Peyer's patch (tissue), 4 donors: ENCODE measurements at regions not wholly inside any gene's neighbourhood (a gene's known extent, or its start where the extent isn't known, plus 50 kb on each side); places are given as distances from the start of the nearest gene placed in this dataset.

ENCODE experiments used
- CTCF ChIP-seq, 6 experiments: fragments of 450-650 bp in 4 of 6; fragments of 200-600 bp in 2 of 6; sonication (generic) in 1 of 6; IDR thresholded peaks; one replicate each; pipeline ENCODE4 v1.5.1; 2017 to 2019; ENCODE audit warnings: antibody characterized with exemption in 6 of 6, mild to moderate bottlenecking in 3 of 6, moderate library complexity in 1 of 6
- POLR2A ChIP-seq, 2 donors: fragments of 450-650 bp; IDR thresholded peaks; one replicate each; pipeline ENCODE4 v1.5.1; 2017; ENCODE audit warnings: antibody characterized with exemption in 2 of 2, mild to moderate bottlenecking in 2 of 2, moderate library complexity in 2 of 2

- TF ChIP-seq CTCF (IDR thresholded peaks at IDR 0.05) (no peak), POLR2A (IDR thresholded peaks at IDR 0.05) (no peak)
Measured at GRCh38 chr3:135458541-135459322, 506.8 kb upstream of the PPP2R3A start.
